ENCODE measurements at regions not wholly inside any gene's neighbourhood (a gene's known extent, or its start where the extent isn't known, plus 50 kb on each side); places are given as distances from the start of the nearest gene placed in this dataset.

GRCh38 chr3:31356941-31357340 is 175.8 kb upstream of the STT3B start:
- H3K27me3 ChIP-seq (replicated peaks; ENCODE audit: control insufficient read depth, insufficient read depth, low read length): no peaks in the 10 kb centered on the region
- DNase-seq (ENCODE audit: extremely low read depth, insufficient read length): no peak
- H3K4me3 ChIP-seq (replicated peaks; ENCODE audit: low read depth, low read length): no peak overlapping the region
- no peak for TF ChIP-seq CTCF (IDR thresholded peaks at IDR 0.05; ENCODE audit: insufficient read depth, low read length, poor library complexity, severe bottlenecking)
- H3K36me3 ChIP-seq (ENCODE audit: control insufficient read depth, insufficient read depth, low read length): no peaks in the 10 kb centered on the region

- TF ChIP-seq CTCF (IDR thresholded peaks at IDR 0.05; ENCODE audit: insufficient read depth, low read length, poor library complexity, severe bottlenecking): no peak
- DNase-seq (ENCODE audit: extremely low read depth, insufficient read length): no peak
- H3K27me3 ChIP-seq (replicated peaks; ENCODE audit: control insufficient read depth, insufficient read depth, low read length): no peaks in the 10 kb centered on the region
- no peaks in the 10 kb centered on the region for H3K36me3 ChIP-seq (ENCODE audit: control insufficient read depth, insufficient read depth, low read length)
- H3K4me3 ChIP-seq (replicated peaks; ENCODE audit: low read depth, low read length): no peak overlapping the region
Measured at GRCh38 chr3:31357451-31357850, 175.3 kb upstream of the STT3B start.

- no peak for DNase-seq (ENCODE audit: extremely low read depth, insufficient read length)
- no peak for TF ChIP-seq CTCF (IDR thresholded peaks at IDR 0.05; ENCODE audit: insufficient read depth, low read length, poor library complexity, severe bottlenecking)
- no peaks in the 10 kb centered on the region for H3K36me3 ChIP-seq (ENCODE audit: control insufficient read depth, insufficient read depth, low read length)
- no peak overlapping the region for H3K4me3 ChIP-seq (replicated peaks; ENCODE audit: low read depth, low read length)
- H3K27me3 ChIP-seq (replicated peaks; ENCODE audit: control insufficient read depth, insufficient read depth, low read length): no peaks in the 10 kb centered on the region
Measured at GRCh38 chr3:31358473-31359070, 174.2 kb upstream of the STT3B start.

- no peak for DNase-seq (ENCODE audit: extremely low read depth, insufficient read length)
- no peak for TF ChIP-seq CTCF (IDR thresholded peaks at IDR 0.05; ENCODE audit: insufficient read depth, low read length, poor library complexity, severe bottlenecking)
- Histone ChIP-seq H3K4me3 (replicated peaks; ENCODE audit: low read depth, low read length) (no peak overlapping the region), H3K27me3 (replicated peaks; ENCODE audit: control insufficient read depth, insufficient read depth, low read length) (no peaks in the 10 kb centered on the region), H3K36me3 (ENCODE audit: control insufficient read depth, insufficient read depth, low read length) (no peaks in the 10 kb centered on the region)
Measured at GRCh38 chr3:31361371-31362273, 171.1 kb upstream of the STT3B start.

GRCh38 chr3:31364188-31364587 is 168.5 kb upstream of the STT3B start:
- Histone ChIP-seq H3K27me3 (replicated peaks; ENCODE audit: control insufficient read depth, insufficient read depth, low read length) (no peaks in the 10 kb centered on the region), H3K36me3 (ENCODE audit: control insufficient read depth, insufficient read depth, low read length) (no peaks in the 10 kb centered on the region), H3K4me3 (replicated peaks; ENCODE audit: low read depth, low read length) (no peak overlapping the region)
- TF ChIP-seq CTCF (IDR thresholded peaks at IDR 0.05; ENCODE audit: insufficient read depth, low read length, poor library complexity, severe bottlenecking): no peak
- DNase-seq (ENCODE audit: extremely low read depth, insufficient read length): no peak
